H1 (cell line): ENCODE measurements at regions not wholly inside any gene's neighbourhood (a gene's known extent, or its start where the extent isn't known, plus 50 kb on each side); places are given as distances from the start of the nearest gene placed in this dataset.

ENCODE experiments used
- CTCF ChIA-PET: fragments of 300-600 bp; sonication (Branson Sonifier 250); formaldehyde crosslinking; loops from one replicate; lab custom pipeline; 2021; ENCODE audit not compliant: partially characterized antibody; lab: Charles Lee
- POLR2A ChIA-PET: fragments of 300-600 bp; sonication (Branson Sonifier 250); formaldehyde crosslinking; loops from one replicate; lab custom pipeline; 2021; ENCODE audit warnings: inconsistent platforms; ENCODE audit not compliant: partially characterized antibody; lab: Charles Lee
- DNase-seq, 2 experiments: peaks; one replicate each; pipeline versions ENCODE4 v3.0.0 to v3.0.0-alpha.2; 2010 to 2022; ENCODE audit warnings: low spot score in 2 of 2, low read depth in 1 of 2, mixed read lengths in 1 of 2
- FAIRE-seq: peaks from 2 replicates; lab custom pipeline; 2011; peaks lifted over from hg19 to GRCh38; lab: Jason Lieb, UNC
- H2AFZ ChIP-seq: 2 replicates; pipeline ENCODE4 v1.8.1; 2012; ENCODE audit warnings: low read length, inconsistent platforms
- H2AK5ac ChIP-seq: 2 replicates; pipeline ENCODE4 v1.6.1; 2013; ENCODE audit warnings: low read depth, low read length
- H2BK120ac ChIP-seq: replicated peaks from 2 replicates; pipeline ENCODE3; 2013; ENCODE audit warnings: low read depth, low read length, inconsistent platforms
- H2BK12ac ChIP-seq: 2 replicates; pipeline ENCODE4 v1.6.1; 2013; ENCODE audit warnings: low read depth, low read length
- H2BK15ac ChIP-seq: 2 replicates; pipeline ENCODE4 v1.6.1; 2013; ENCODE audit warnings: low read length
- H2BK20ac ChIP-seq: 2 replicates; pipeline ENCODE4 v1.6.1; 2013; ENCODE audit warnings: low read length
- H2BK5ac ChIP-seq: 2 replicates; pipeline ENCODE4 v1.6.1; 2013; ENCODE audit warnings: low read depth, low read length
- H3K14ac ChIP-seq: 2 replicates; pipeline ENCODE4 v1.6.1; 2013; ENCODE audit warnings: inconsistent platforms; ENCODE audit not compliant: insufficient read length
- H3K18ac ChIP-seq: 2 replicates; pipeline ENCODE4 v1.6.1; 2013; ENCODE audit warnings: low read length; ENCODE audit errors: extremely low read depth
- H3K23ac ChIP-seq: 2 replicates; pipeline ENCODE4 v1.6.1; 2013; ENCODE audit warnings: inconsistent platforms; ENCODE audit not compliant: insufficient read length
- H3K23me2 ChIP-seq: 2 replicates; pipeline ENCODE4 v1.6.1; 2013; ENCODE audit warnings: low read depth, low read length
- H3K27ac ChIP-seq: 2 replicates; pipeline ENCODE4 v1.6.1; 2011; ENCODE audit warnings: low read depth, low read length, inconsistent platforms
- H3K27me3 ChIP-seq, 4 experiments: replicated peaks in 1 of 4; 1 replicate in 1 of 4; 2 replicates in 3 of 4; pipeline versions ENCODE4 v1.6.1 to v1.8.1; 2011 to 2013; ENCODE audit warnings: low read length in 3 of 4, mild to moderate bottlenecking in 3 of 4, inconsistent platforms in 2 of 4, mixed read lengths in 2 of 4, moderate library complexity in 1 of 4; ENCODE audit not compliant: control insufficient read depth in 3 of 4, insufficient read depth in 3 of 4; ENCODE audit errors: extremely low read depth in 1 of 4
- H3K36me3 ChIP-seq, 4 experiments: 2 replicates each; pipeline versions ENCODE4 v1.6.1 to v1.8.1; 2011 to 2013; ENCODE audit warnings: mild to moderate bottlenecking in 4 of 4, low read length in 3 of 4, moderate library complexity in 2 of 4, control low read depth in 1 of 4, inconsistent platforms in 1 of 4; ENCODE audit not compliant: insufficient read depth in 4 of 4, control insufficient read depth in 2 of 4
- H3K4ac ChIP-seq: replicated peaks from 2 replicates; pipeline ENCODE3; 2013; ENCODE audit warnings: low read length, low read depth, mixed read lengths, inconsistent platforms; ENCODE audit not compliant: insufficient read length
- H3K4me1 ChIP-seq, 4 experiments: replicated peaks in 1 of 4; 1 replicate in 1 of 4; 2 replicates in 3 of 4; pipeline versions ENCODE4 v1.6.1 to v1.8.1; 2011 to 2013; ENCODE audit warnings: low read length in 3 of 4, inconsistent platforms in 2 of 4, mixed read lengths in 1 of 4; ENCODE audit not compliant: insufficient read depth in 4 of 4, control insufficient read depth in 3 of 4
- H3K4me2 ChIP-seq, 2 experiments: 2 replicates each; pipeline versions ENCODE4 v1.6.1 to v1.8.1; 2011 to 2013; ENCODE audit warnings: low read depth in 2 of 2, low read length in 2 of 2, control low read depth in 1 of 2, inconsistent platforms in 1 of 2, mild to moderate bottlenecking in 1 of 2; ENCODE audit not compliant: insufficient read depth in 1 of 2
- H3K4me3 ChIP-seq, 4 experiments: fragments of 200-600, 300-600 bp in 1 of 4; sonication (generic), shearing (Covaris generic), sonication (Bioruptor Twin) in 1 of 4; 2 replicates each; pipeline versions ENCODE4 v1.5.1 to v1.8.1; 2011 to 2016; ENCODE audit warnings: low read length in 4 of 4, low read depth in 3 of 4, control low read depth in 2 of 4, inconsistent platforms in 2 of 4, mild to moderate bottlenecking in 2 of 4, mixed read lengths in 1 of 4, moderate library complexity in 1 of 4; ENCODE audit not compliant: insufficient read depth in 2 of 4; ENCODE audit errors: extremely low read depth in 1 of 4
- H3K56ac ChIP-seq: replicated peaks from 2 replicates; pipeline ENCODE3; 2013; ENCODE audit warnings: low read depth, mild to moderate bottlenecking, mixed read lengths, low read length, inconsistent platforms; ENCODE audit not compliant: insufficient read length
- H3K79me1 ChIP-seq: 2 replicates; pipeline ENCODE4 v1.6.1; 2013; ENCODE audit warnings: low read depth, low read length, control low read depth
- H3K79me2 ChIP-seq, 2 experiments: 2 replicates each; pipeline versions ENCODE4 v1.6.1 to v1.8.1; 2012 to 2013; ENCODE audit warnings: low read length in 2 of 2, mild to moderate bottlenecking in 2 of 2, inconsistent platforms in 1 of 2; ENCODE audit not compliant: insufficient read depth in 2 of 2, control insufficient read depth in 1 of 2
- H3K9ac ChIP-seq, 4 experiments: replicated peaks in 1 of 4; 1 replicate in 1 of 4; 2 replicates in 3 of 4; pipeline versions ENCODE4 v1.6.1 to v1.8.1; 2011 to 2013; ENCODE audit warnings: low read depth in 3 of 4, low read length in 3 of 4, control low read depth in 2 of 4, mild to moderate bottlenecking in 2 of 4, moderate library complexity in 2 of 4, inconsistent platforms in 1 of 4; ENCODE audit errors: extremely low read depth in 1 of 4
- H3K9me3 ChIP-seq, 2 experiments: 2 replicates each; pipeline versions ENCODE4 v1.6.1 to v1.8.1; 2012 to 2013; ENCODE audit warnings: mild to moderate bottlenecking in 2 of 2, moderate library complexity in 2 of 2, control low read depth in 1 of 2, inconsistent platforms in 1 of 2, low read depth in 1 of 2, low read length in 1 of 2, mixed read lengths in 1 of 2; ENCODE audit not compliant: insufficient read depth in 2 of 2
- H4K20me1 ChIP-seq, 2 experiments: replicated peaks in 1 of 2; 2 replicates each; pipeline versions ENCODE3 to v1.8.1; 2011 to 2013; ENCODE audit warnings: inconsistent platforms in 2 of 2, low read length in 2 of 2, mild to moderate bottlenecking in 1 of 2; ENCODE audit not compliant: insufficient read depth in 2 of 2, control insufficient read depth in 1 of 2
- H4K5ac ChIP-seq: 2 replicates; pipeline ENCODE4 v1.6.1; 2013; ENCODE audit warnings: low read length, low read depth, mixed read lengths, inconsistent platforms; ENCODE audit not compliant: insufficient read length
- H4K8ac ChIP-seq: 2 replicates; pipeline ENCODE4 v1.8.0; 2013; ENCODE audit warnings: mild to moderate bottlenecking, moderate library complexity, low read length, inconsistent platforms; ENCODE audit not compliant: insufficient read depth; ENCODE audit errors: extremely low read depth
- H4K91ac ChIP-seq: replicated peaks from 2 replicates; pipeline ENCODE3; 2013; ENCODE audit warnings: low read length, mixed read lengths, inconsistent platforms; ENCODE audit not compliant: insufficient read length
- CHD2 ChIP-seq: IDR thresholded peaks from 2 replicates; pipeline ENCODE4 v1.6.1; 2012; ENCODE audit warnings: low read length, improper control_type of control experiment
- POLR2AphosphoS5 ChIP-seq: IDR thresholded peaks from 2 replicates; pipeline ENCODE4 v1.6.1; 2011; ENCODE audit warnings: low read depth, low read length
- SUZ12 ChIP-seq: fragments of 200-600 bp; sonication (generic); IDR thresholded peaks from 2 replicates; pipeline ENCODE4 v1.6.1; 2012; ENCODE audit warnings: mild to moderate bottlenecking, inconsistent platforms, low read length, moderate library complexity, mixed read lengths
- TCF12 ChIP-seq: IDR thresholded peaks from 2 replicates; pipeline ENCODE4 v1.6.1; 2011; ENCODE audit warnings: low read depth, mild to moderate bottlenecking, low read length
- WGBS, 2 experiments: shearing (Covaris generic) in 1 of 2; methylation state at CpG; one replicate each; pipeline versions ENCODE4 v1.1.6 to v1.1.7; 2013 to 2015; ENCODE audit warnings: low lambda C conversion rate in 2 of 2, mixed read lengths in 2 of 2, inconsistent platforms in 1 of 2, low coverage in 1 of 2, missing lambda C conversion rate in 1 of 2; ENCODE audit not compliant: insufficient replicate concordance in 2 of 2, insufficient coverage in 1 of 2, insufficient read length in 1 of 2; ENCODE audit errors: extremely low coverage in 1 of 2, missing lambda C conversion rate in 1 of 2; 5-methylcytosine and 5-hydroxymethylcytosine counted together

DNA sequence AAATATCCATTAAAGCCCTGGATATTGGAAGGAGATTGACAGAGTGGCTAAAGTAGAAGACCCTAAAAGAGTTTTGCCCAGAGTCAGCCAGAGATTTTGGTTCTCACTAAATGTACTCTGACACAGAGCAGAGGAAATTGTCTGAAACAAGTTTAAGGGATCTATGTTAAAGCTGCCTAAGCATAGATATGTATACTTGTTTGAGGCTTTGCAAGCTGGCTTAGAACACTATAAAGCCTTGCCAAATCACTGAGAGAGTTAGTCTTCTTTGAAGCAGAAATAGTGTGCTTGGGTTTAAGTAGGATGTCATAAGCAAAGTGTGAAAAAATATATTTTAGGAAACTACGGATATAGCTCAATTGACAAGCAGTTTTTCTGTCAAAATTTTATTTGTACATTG is 653.5 kb downstream of the FSCB start:
- no peak overlapping the region for H3K18ac ChIP-seq
- H2BK5ac ChIP-seq, result no peak overlapping the region
- H3K14ac ChIP-seq, result no peak overlapping the region
- no peak overlapping the region for H3K4me3 ChIP-seq
- no peaks in the 10 kb centered on the region for H3K4me1 ChIP-seq
- no peak overlapping the region for H3K9ac ChIP-seq
- H2BK12ac ChIP-seq, result no peak overlapping the region
- WGBS, 2 experiments, result 97% methylated on average over 1 of the region's 1 CpG; no CpG with 5 or more reads in 1 of the 2 experiments
- no peak overlapping the region for H2AK5ac ChIP-seq
- H4K5ac ChIP-seq, result no peak overlapping the region
- TF ChIP-seq CHD2 (no peak), POLR2AphosphoS5 (no peak), SUZ12 (no peak), TCF12 (no peak)
- POLR2A ChIA-PET, result no interaction called here
- no peak overlapping the region for H2BK15ac ChIP-seq
- no peak overlapping the region for H3K23ac ChIP-seq
- no peak overlapping the region for H3K4me2 ChIP-seq
- no peak overlapping the region for H2BK20ac ChIP-seq
- no peaks in the 10 kb centered on the region for H3K79me1 ChIP-seq
- H3K27me3 ChIP-seq, result no peaks in the 10 kb centered on the region
- H3K9me3 ChIP-seq, result no peaks in the 10 kb centered on the region
- H3K79me2 ChIP-seq, result no peaks in the 10 kb centered on the region
- no peak overlapping the region for H2AFZ ChIP-seq
- H4K8ac ChIP-seq, result no peak overlapping the region
- no peak overlapping the region for H2BK120ac ChIP-seq
- H3K4ac ChIP-seq, result no peak overlapping the region
- H3K23me2 ChIP-seq, result no peaks in the 10 kb centered on the region
- H3K27ac ChIP-seq, result no peak overlapping the region
- no peaks in the 10 kb centered on the region for H3K36me3 ChIP-seq
- FAIRE-seq (no peak), DNase-seq (no peak)
- H4K91ac ChIP-seq, result no peak overlapping the region
- H4K20me1 ChIP-seq, result no peaks in the 10 kb centered on the region
- no peak overlapping the region for H3K56ac ChIP-seq
- CTCF ChIA-PET, result no interaction called here
